HepG2 (cell line): ENCODE measurements at regions not wholly inside any gene's neighbourhood (a gene's known extent, or its start where the extent isn't known, plus 50 kb on each side); places are given as distances from the start of the nearest gene placed in this dataset.

Source experiments
- ATAC-seq: fragments of 200-7000 bp; cut with Tn5 transposase; 3 replicates; pipeline ENCODE4 v1.9.1; 2020; ENCODE audit warnings: mild to moderate bottlenecking, moderate library complexity
- BruUV-seq: library from RNA; stranded (reverse); fragments of 400-500 nt; replicated peaks from 2 replicates; lab custom pipeline; 2021; lab: Mats Ljungman, UMichigan
- CTCF ChIA-PET: fragments of 300-600 bp; formaldehyde crosslinking; extraction: SDS; loops from one replicate; lab custom pipeline; 2021; ENCODE audit warnings: low total read pairs, inconsistent platforms, low intra/inter-chr PET ratio; lab: Yijun Ruan, JAX
- POLR2A ChIA-PET: fragments of 350-600 bp; sonication (Branson Sonifier 250); formaldehyde crosslinking; loops from one replicate; lab custom pipeline; 2020; ENCODE audit warnings: antibody characterized with exemption, inconsistent platforms; lab: Yijun Ruan, JAX
- DNase-seq: peaks from one replicate; pipeline ENCODE4 v3.0.0-alpha.2; 2015; ENCODE audit warnings: low spot score
- FAIRE-seq: peaks from 3 replicates; lab custom pipeline; 2011; peaks lifted over from hg19 to GRCh38; lab: Jason Lieb, UNC
- H2AFZ ChIP-seq: one replicate; pipeline ENCODE4 v1.6.1; 2011; ENCODE audit warnings: low read length, inconsistent platforms
- H3K27ac ChIP-seq: fragments of 300-600 bp; 3 replicates; pipeline ENCODE4 v1.8.0; 2011; ENCODE audit warnings: mixed run types, mild to moderate bottlenecking, mixed read lengths, low read length, inconsistent platforms; ENCODE audit not compliant: insufficient read depth; ENCODE audit errors: extremely low read length
- H3K27me3 ChIP-seq, 2 experiments: fragments of 200-600 bp in 1 of 2; 2 replicates in 1 of 2; 3 replicates in 1 of 2; pipeline versions ENCODE4 v1.6.0 to v1.8.0; 2011; ENCODE audit warnings: low read length in 2 of 2, mild to moderate bottlenecking in 2 of 2, moderate library complexity in 2 of 2, inconsistent platforms in 1 of 2; ENCODE audit not compliant: insufficient read depth in 2 of 2, control insufficient read depth in 1 of 2
- H3K36me3 ChIP-seq, 2 experiments: fragments of 200-600 bp in 1 of 2; replicated peaks in 1 of 2; 2 replicates in 1 of 2; 3 replicates in 1 of 2; pipeline versions ENCODE4 v1.5.1 to v1.8.0; 2011; ENCODE audit warnings: low read length in 2 of 2, inconsistent platforms in 1 of 2; ENCODE audit not compliant: insufficient read depth in 2 of 2, control insufficient read depth in 1 of 2
- H3K4me1 ChIP-seq: 2 replicates; pipeline ENCODE4 v1.5.1; 2012; ENCODE audit warnings: low read length, inconsistent platforms; ENCODE audit not compliant: insufficient read depth
- H3K4me2 ChIP-seq: 2 replicates; pipeline ENCODE4 v1.6.0; 2011; ENCODE audit warnings: low read depth, low read length, inconsistent platforms
- H3K4me3 ChIP-seq, 3 experiments: fragments of 200-600 bp in 1 of 3; sonication (generic), shearing (Covaris generic) in 1 of 3; replicated peaks in 1 of 3; 2 replicates each; pipeline ENCODE4 v1.5.1; 2011 to 2016; ENCODE audit warnings: low read length in 3 of 3, inconsistent platforms in 2 of 3, low read depth in 2 of 3, mild to moderate bottlenecking in 2 of 3, control low read depth in 1 of 3, mixed read lengths in 1 of 3; ENCODE audit not compliant: insufficient read depth in 1 of 3
- H3K79me2 ChIP-seq: one replicate; pipeline ENCODE4 v1.6.1; 2011; ENCODE audit warnings: low read length, inconsistent platforms; ENCODE audit not compliant: insufficient read depth
- H3K9ac ChIP-seq: 2 replicates; pipeline ENCODE4 v1.6.0; 2011; ENCODE audit warnings: mild to moderate bottlenecking, low read depth, low read length, inconsistent platforms; ENCODE audit not compliant: insufficient read depth
- H3K9me3 ChIP-seq: 2 replicates; pipeline ENCODE4 v1.5.1; 2012; ENCODE audit warnings: mild to moderate bottlenecking, low read length
- H4K20me1 ChIP-seq: 2 replicates; pipeline ENCODE4 v1.6.0; 2011; ENCODE audit warnings: inconsistent platforms, mild to moderate bottlenecking, low read length, moderate library complexity; ENCODE audit not compliant: insufficient read depth
- ARNT2 ChIP-seq: sonication (generic); formaldehyde crosslinking; IDR thresholded peaks from 2 replicates; pipeline ENCODE4 v1.8.0; 2022; ENCODE audit warnings: mild to moderate bottlenecking, low read depth, missing genetic modification reagents, moderate library complexity
- MEIS1 ChIP-seq: sonication (generic); formaldehyde crosslinking; IDR thresholded peaks from 2 replicates; pipeline ENCODE4 v1.9.0; 2021; ENCODE audit warnings: mild to moderate bottlenecking, missing genetic modification reagents, moderate library complexity, borderline replicate concordance
- NPAS2 ChIP-seq: sonication (generic); formaldehyde crosslinking; IDR thresholded peaks from 2 replicates; pipeline ENCODE4 v1.8.0; 2022; ENCODE audit warnings: mild to moderate bottlenecking, missing genetic modification reagents, borderline replicate concordance
- PBX2 ChIP-seq: IDR thresholded peaks from 2 replicates; pipeline ENCODE4 v1.6.1; 2016; ENCODE audit warnings: control low read depth
- RFXAP ChIP-seq: sonication (generic); formaldehyde crosslinking; IDR thresholded peaks from 2 replicates; pipeline ENCODE4 v1.4.0; 2020; ENCODE audit warnings: missing genetic modification reagents, borderline replicate concordance
- RXRA ChIP-seq: sonication (generic); formaldehyde crosslinking; IDR thresholded peaks from 2 replicates; pipeline ENCODE4 v1.5.1; 2020; ENCODE audit warnings: missing genetic modification reagents
- SIN3B ChIP-seq: fragments of 150-350 bp; IDR thresholded peaks from 2 replicates; pipeline ENCODE4 v1.6.1; 2014; ENCODE audit warnings: low read length
- SP4 ChIP-seq: sonication (generic); formaldehyde crosslinking; IDR thresholded peaks from 2 replicates; pipeline ENCODE4 v1.8.1; 2023; ENCODE audit warnings: mild to moderate bottlenecking, missing genetic modification reagents
- TEAD2 ChIP-seq: sonication (generic); formaldehyde crosslinking; IDR thresholded peaks from 2 replicates; pipeline ENCODE4 v1.9.0; 2021; ENCODE audit warnings: missing genetic modification reagents
- UBTF ChIP-seq: sonication (generic); formaldehyde crosslinking; IDR thresholded peaks from 2 replicates; pipeline ENCODE4 v1.4.0; 2020; ENCODE audit warnings: mild to moderate bottlenecking, missing genetic modification reagents
- ZNF235 ChIP-seq: sonication (generic); formaldehyde crosslinking; IDR thresholded peaks from 2 replicates; pipeline ENCODE4 v1.8.1; 2023; ENCODE audit warnings: mild to moderate bottlenecking, missing genetic modification reagents, borderline replicate concordance
- ZNF333 ChIP-seq: sonication (generic); formaldehyde crosslinking; IDR thresholded peaks from 2 replicates; pipeline ENCODE4 v1.4.0; 2020; ENCODE audit warnings: mild to moderate bottlenecking, missing genetic modification reagents, borderline replicate concordance
- ZNF44 ChIP-seq: sonication (generic); formaldehyde crosslinking; IDR thresholded peaks from 2 replicates; pipeline ENCODE4 v1.5.1; 2020; ENCODE audit warnings: mild to moderate bottlenecking, missing genetic modification reagents
- ZNF607 ChIP-seq: sonication (generic); formaldehyde crosslinking; IDR thresholded peaks from 2 replicates; pipeline ENCODE4 v1.5.1; 2020; ENCODE audit warnings: missing genetic modification reagents, mild to moderate bottlenecking, borderline replicate concordance
- ZNF720 ChIP-seq: sonication (generic); formaldehyde crosslinking; IDR thresholded peaks from 2 replicates; pipeline ENCODE4 v1.4.0; 2020; ENCODE audit warnings: missing genetic modification reagents
- ZNF749 ChIP-seq: sonication (generic); formaldehyde crosslinking; IDR thresholded peaks from 2 replicates; pipeline ENCODE4 v1.8.0; 2022; ENCODE audit warnings: mild to moderate bottlenecking, missing genetic modification reagents, moderate library complexity, borderline replicate concordance
- ZNF773 ChIP-seq: sonication (generic); formaldehyde crosslinking; IDR thresholded peaks from 2 replicates; pipeline ENCODE4 v1.4.0; 2020; ENCODE audit warnings: missing genetic modification reagents, borderline replicate concordance
- WGBS: methylation state at CpG from one replicate; pipeline ENCODE4 v1.1.6; 2017; ENCODE audit warnings: low lambda C conversion rate; 5-methylcytosine and 5-hydroxymethylcytosine counted together
- in situ Hi-C: cut with HindIII; loops from 2 replicates; pipeline ENCODE4 v1.10.0; 2017; ENCODE audit warnings: low pct_unique_long_range_greater_than_20kb; ENCODE audit not compliant: extremely low pct_ligation_motif_present
- intact Hi-C: fragments of 100-400 bp; cut with micrococcal nuclease; formaldehyde crosslinking; loops from one replicate; pipeline ENCODE4 v1.10.0; 2022; ENCODE audit not compliant: unreplicated experiment
- TF ChIP-seq, protein P1 (sequence below): IDR thresholded peaks from 2 replicates; pipeline ENCODE4 v1.6.1; 2016

- no peak overlapping the region for H3K4me2 ChIP-seq
- H3K27ac ChIP-seq = no peak overlapping the region
- WGBS = 0% methylated on average over 1 of the region's 1 CpG
- H3K36me3 ChIP-seq = no peaks in the 10 kb centered on the region
- DNase-seq (no peak), FAIRE-seq (no peak), ATAC-seq (no peak)
- no TSS peak for BruUV-seq
- TF ChIP-seq PBX2 (CRISPR knock-in tag) = no peak
- no peak for TF ChIP-seq ZNF44 (CRISPR knock-in tag)
- TF ChIP-seq ZNF235 (CRISPR knock-in tag) = no peak
- TF ChIP-seq, protein P1, sequence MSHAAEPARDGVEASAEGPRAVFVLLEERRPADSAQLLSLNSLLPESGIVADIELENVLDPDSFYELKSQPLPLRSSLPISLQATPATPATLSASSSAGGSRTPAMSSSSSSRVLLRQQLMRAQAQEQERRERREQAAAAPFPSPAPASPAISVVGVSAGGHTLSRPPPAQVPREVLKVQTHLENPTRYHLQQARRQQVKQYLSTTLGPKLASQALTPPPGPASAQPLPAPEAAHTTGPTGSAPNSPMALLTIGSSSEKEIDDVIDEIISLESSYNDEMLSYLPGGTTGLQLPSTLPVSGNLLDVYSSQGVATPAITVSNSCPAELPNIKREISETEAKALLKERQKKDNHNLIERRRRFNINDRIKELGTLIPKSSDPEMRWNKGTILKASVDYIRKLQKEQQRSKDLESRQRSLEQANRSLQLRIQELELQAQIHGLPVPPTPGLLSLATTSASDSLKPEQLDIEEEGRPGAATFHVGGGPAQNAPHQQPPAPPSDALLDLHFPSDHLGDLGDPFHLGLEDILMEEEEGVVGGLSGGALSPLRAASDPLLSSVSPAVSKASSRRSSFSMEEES (CRISPR knock-in tag) = no peak
- TF ChIP-seq RFXAP = no peak
- no peak for TF ChIP-seq ZNF773
- no peak for TF ChIP-seq ZNF333 (CRISPR knock-in tag)
- TF ChIP-seq MEIS1 (CRISPR knock-in tag) = no peak
- TF ChIP-seq ZNF749 (CRISPR knock-in tag) = no peak
- TF ChIP-seq ZNF607 (CRISPR knock-in tag) = no peak
- TF ChIP-seq SP4 = no peak
- TF ChIP-seq UBTF (CRISPR knock-in tag) = no peak
- no peak for TF ChIP-seq NPAS2 (CRISPR knock-in tag)
- no peak for TF ChIP-seq ZNF720 (CRISPR knock-in tag)
- no peak for TF ChIP-seq ARNT2 (CRISPR knock-in tag)
- no peak for TF ChIP-seq SIN3B
- TF ChIP-seq RXRA (CRISPR knock-in tag) = no peak
- TF ChIP-seq TEAD2 (CRISPR knock-in tag) = no peak
- intact Hi-C loops (no loop called here), in situ Hi-C loops (no loop called here)
- H4K20me1 ChIP-seq = no peaks in the 10 kb centered on the region
- no peak overlapping the region for H3K4me3 ChIP-seq
- H3K79me2 ChIP-seq = no peaks in the 10 kb centered on the region
- no peaks in the 10 kb centered on the region for H3K4me1 ChIP-seq
- H3K27me3 ChIP-seq = no peaks in the 10 kb centered on the region
- ChIA-PET CTCF (no interaction called here), POLR2A (no interaction called here)
- H2AFZ ChIP-seq = no peak overlapping the region
- no peak overlapping the region for H3K9ac ChIP-seq
- H3K9me3 ChIP-seq = no peaks in the 10 kb centered on the region
Measured at GRCh38 chr4:24370421-24370820, 213.9 kb downstream of the DHX15 start.
